Body of pancreas (tissue), 4 donors: ENCODE measurements at regions not wholly inside any gene's neighbourhood (a gene's known extent, or its start where the extent isn't known, plus 50 kb on each side); places are given as distances from the start of the nearest gene placed in this dataset.

Experiments
- CTCF ChIP-seq, 7 experiments: fragments of 450-650 bp in 4 of 7; fragments of 200-600 bp in 3 of 7; sonication (generic) in 3 of 7; IDR thresholded peaks; one replicate each; pipeline ENCODE4 v1.5.1; 2016 to 2019; ENCODE audit warnings: antibody characterized with exemption in 7 of 7
- POLR2A ChIP-seq, 3 donors: fragments of 450-650 bp; IDR thresholded peaks; one replicate each; pipeline ENCODE4 v1.6.1; 2016; ENCODE audit warnings: antibody characterized with exemption in 3 of 3, mild to moderate bottlenecking in 2 of 3

- TF ChIP-seq CTCF (IDR thresholded peaks at IDR 0.05) (no peak), POLR2A (IDR thresholded peaks at IDR 0.05) (no peak)
Observed at GRCh38 chr10:9733766-9734165, 1283.9 kb upstream of the CELF2 start.
